ENCODE measurements at regions not wholly inside any gene's neighbourhood (a gene's known extent, or its start where the extent isn't known, plus 50 kb on each side); places are given as distances from the start of the nearest gene placed in this dataset.

DNA sequence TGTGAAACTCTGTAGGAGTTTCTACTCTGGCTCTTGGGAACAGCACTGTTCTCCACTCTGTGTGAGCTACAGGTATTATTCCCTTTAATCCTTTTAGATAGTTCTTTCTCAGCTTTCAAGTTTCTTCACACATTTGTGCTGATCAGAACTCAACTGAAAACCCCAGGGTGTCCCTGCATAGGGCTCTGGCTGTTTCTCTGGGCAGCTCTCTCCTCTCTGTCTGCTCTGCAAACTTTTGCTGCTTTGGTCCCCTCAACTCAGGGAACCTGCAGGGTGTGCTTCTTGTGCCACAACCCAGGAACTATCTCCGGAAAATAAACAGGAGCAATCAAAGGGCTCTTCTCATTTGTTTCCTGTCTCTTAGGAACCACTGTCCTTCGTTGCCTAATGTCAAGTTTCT, 196.6 kb upstream of the GABRA2 start:
- TF ChIP-seq, protein P1, sequence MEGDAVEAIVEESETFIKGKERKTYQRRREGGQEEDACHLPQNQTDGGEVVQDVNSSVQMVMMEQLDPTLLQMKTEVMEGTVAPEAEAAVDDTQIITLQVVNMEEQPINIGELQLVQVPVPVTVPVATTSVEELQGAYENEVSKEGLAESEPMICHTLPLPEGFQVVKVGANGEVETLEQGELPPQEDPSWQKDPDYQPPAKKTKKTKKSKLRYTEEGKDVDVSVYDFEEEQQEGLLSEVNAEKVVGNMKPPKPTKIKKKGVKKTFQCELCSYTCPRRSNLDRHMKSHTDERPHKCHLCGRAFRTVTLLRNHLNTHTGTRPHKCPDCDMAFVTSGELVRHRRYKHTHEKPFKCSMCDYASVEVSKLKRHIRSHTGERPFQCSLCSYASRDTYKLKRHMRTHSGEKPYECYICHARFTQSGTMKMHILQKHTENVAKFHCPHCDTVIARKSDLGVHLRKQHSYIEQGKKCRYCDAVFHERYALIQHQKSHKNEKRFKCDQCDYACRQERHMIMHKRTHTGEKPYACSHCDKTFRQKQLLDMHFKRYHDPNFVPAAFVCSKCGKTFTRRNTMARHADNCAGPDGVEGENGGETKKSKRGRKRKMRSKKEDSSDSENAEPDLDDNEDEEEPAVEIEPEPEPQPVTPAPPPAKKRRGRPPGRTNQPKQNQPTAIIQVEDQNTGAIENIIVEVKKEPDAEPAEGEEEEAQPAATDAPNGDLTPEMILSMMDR (conservative IDR thresholded peaks at IDR 0.05; ENCODE audit: low read depth, low read length): no peak
- TF ChIP-seq EZH2 (IDR thresholded peaks at IDR 0.05; ENCODE audit: borderline replicate concordance, low read depth, low read length, poor library complexity, severe bottlenecking): no peak

Data from A673 (cell line).